C4-2B (cell line): ENCODE measurements at regions not wholly inside any gene's neighbourhood (a gene's known extent, or its start where the extent isn't known, plus 50 kb on each side); places are given as distances from the start of the nearest gene placed in this dataset.

ENCODE experiments used
- ZFX ChIP-seq: fragments of 450-650 bp; IDR thresholded peaks from 2 replicates; pipeline ENCODE4 v1.6.1; 2017
- TF ChIP-seq, protein P1 (sequence below): fragments of 450-650 bp; conservative IDR thresholded peaks from 2 replicates; pipeline ENCODE4 v1.5.1; 2017; ENCODE audit warnings: mild to moderate bottlenecking

DNA sequence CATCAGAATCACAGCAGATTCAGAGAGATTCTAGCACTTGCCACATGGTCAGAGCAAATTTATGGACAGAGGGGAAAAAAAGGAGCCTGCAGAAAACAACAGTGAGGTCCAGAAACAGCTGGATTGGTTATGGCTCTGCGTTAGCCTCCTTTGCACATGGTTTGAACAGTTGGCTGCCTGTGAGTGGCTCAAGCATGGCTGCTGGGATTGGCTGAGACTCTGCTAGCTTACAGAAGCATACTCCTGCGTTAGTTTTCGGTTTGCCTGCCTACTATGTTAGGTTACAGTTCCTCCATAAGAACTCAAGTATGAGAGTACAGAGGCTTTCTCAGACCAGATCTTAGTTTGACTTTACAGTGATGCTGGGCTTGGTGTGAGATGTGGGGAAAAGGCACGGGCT lies 80.7 kb upstream of the WDR11 start:
- TF ChIP-seq, protein P1, sequence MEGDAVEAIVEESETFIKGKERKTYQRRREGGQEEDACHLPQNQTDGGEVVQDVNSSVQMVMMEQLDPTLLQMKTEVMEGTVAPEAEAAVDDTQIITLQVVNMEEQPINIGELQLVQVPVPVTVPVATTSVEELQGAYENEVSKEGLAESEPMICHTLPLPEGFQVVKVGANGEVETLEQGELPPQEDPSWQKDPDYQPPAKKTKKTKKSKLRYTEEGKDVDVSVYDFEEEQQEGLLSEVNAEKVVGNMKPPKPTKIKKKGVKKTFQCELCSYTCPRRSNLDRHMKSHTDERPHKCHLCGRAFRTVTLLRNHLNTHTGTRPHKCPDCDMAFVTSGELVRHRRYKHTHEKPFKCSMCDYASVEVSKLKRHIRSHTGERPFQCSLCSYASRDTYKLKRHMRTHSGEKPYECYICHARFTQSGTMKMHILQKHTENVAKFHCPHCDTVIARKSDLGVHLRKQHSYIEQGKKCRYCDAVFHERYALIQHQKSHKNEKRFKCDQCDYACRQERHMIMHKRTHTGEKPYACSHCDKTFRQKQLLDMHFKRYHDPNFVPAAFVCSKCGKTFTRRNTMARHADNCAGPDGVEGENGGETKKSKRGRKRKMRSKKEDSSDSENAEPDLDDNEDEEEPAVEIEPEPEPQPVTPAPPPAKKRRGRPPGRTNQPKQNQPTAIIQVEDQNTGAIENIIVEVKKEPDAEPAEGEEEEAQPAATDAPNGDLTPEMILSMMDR = no peak
- TF ChIP-seq ZFX = no peak
